ENCODE measurements at regions not wholly inside any gene's neighbourhood (a gene's known extent, or its start where the extent isn't known, plus 50 kb on each side); places are given as distances from the start of the nearest gene placed in this dataset.

DNA sequence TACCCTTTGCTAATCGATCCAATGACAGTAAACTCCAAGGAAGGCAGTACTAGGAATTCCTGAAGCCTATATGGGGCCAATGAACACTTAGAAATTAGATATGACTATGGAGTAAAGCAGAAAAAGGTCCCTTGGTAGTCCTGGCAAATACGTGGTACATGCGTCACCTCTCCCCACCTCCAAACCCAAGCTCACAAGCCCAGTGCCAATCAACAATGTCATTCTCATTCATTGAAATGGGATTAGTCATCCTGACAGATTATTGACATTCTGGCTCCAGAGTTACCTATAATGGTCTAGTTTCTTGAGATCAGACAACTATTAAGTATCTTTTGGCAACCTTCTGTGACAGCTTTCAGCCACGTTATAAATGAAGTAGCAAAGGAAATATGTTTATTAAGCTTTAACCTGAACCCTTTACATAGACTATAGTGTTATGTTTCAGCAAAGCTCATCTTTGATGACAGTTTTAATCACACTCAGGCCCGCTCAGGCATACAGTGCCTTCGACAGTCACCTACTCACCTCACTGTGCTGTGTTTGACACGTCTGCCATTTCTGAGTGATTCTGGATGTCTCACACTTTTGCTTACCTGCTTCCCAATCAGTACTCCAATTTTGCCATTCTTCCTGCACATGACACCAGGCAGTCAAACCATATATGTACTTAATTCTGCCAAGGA is 69.6 kb upstream of the ADO start:
- TF ChIP-seq, protein P1, sequence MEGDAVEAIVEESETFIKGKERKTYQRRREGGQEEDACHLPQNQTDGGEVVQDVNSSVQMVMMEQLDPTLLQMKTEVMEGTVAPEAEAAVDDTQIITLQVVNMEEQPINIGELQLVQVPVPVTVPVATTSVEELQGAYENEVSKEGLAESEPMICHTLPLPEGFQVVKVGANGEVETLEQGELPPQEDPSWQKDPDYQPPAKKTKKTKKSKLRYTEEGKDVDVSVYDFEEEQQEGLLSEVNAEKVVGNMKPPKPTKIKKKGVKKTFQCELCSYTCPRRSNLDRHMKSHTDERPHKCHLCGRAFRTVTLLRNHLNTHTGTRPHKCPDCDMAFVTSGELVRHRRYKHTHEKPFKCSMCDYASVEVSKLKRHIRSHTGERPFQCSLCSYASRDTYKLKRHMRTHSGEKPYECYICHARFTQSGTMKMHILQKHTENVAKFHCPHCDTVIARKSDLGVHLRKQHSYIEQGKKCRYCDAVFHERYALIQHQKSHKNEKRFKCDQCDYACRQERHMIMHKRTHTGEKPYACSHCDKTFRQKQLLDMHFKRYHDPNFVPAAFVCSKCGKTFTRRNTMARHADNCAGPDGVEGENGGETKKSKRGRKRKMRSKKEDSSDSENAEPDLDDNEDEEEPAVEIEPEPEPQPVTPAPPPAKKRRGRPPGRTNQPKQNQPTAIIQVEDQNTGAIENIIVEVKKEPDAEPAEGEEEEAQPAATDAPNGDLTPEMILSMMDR (optimal IDR thresholded peaks at IDR 0.05 in 1 of 3, IDR thresholded peaks at IDR 0.05 in 1 of 3, conservative IDR thresholded peaks at IDR 0.05 in 1 of 3; ENCODE audit: extremely low read depth in 1 of 3, insufficient read depth in 2 of 3, low read length in 3 of 3) = no peak
- no peak for TF ChIP-seq EZH2 (IDR thresholded peaks at IDR 0.05; ENCODE audit: low read length)
